HG03575 (cell line): ENCODE measurements at regions not wholly inside any gene's neighbourhood (a gene's known extent, or its start where the extent isn't known, plus 50 kb on each side); places are given as distances from the start of the nearest gene placed in this dataset.

Experiments used
- ATAC-seq: cut with Tn5 transposase; IDR thresholded peaks from one replicate; pipeline ENCODE4 v1.9.1; 2021; ENCODE audit not compliant: unreplicated experiment, insufficient number of reproducible peaks, low FRiP score; ENCODE audit errors: extremely low read depth

DNA sequence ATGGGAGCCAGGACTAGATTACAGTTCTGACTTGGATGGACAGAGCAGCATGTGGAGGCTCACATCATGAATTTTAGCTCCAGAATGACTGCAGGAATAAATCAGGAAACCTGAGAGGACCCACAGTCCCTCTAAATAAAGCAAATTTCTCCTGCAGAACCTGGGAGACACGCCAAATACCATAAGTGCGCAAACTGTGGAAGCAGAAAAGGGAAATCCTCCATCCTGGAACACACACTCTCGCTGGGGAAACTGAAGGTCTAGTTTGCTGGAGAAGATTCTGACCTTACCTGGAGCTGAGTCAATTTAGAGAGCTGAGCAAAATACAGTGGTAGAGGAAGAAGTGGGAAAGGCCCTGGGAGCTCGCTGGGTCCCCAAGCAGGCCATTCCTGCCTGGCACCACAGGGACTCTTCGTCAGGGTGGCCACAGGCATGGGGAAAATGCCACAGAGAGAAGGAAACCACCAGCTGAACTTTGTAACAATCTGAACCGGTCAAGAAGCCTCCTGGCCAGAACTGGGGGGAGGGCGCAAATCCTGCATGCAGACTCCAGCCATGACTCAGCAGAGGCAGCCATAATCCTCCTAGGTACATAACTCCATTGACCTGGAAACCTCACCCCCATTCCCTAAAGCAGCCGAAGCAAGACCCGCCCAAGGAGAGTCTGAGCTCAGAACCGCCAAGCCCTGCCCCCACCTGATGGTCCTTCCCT lies 390.9 kb downstream of the LRRC70 start:
- ATAC-seq, result no peak

DNA sequence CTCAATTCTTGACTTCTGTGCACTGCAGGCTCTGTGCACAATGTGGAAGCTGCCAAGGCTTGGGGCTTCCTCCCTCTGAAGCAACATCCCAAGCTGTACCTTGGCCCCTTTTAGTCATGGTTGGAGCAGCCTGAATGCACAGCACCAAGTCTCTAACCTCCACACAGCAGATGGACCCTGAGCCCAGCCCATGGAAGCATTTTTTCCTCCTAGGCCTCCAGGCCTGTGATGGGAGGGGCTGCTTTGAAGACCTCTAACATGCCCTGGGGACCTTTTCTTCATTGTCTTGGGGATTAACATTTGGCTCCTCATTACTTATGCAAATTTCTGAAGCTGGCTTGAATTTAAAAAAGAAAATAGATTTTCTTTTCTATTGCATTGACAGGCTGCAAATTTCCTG lies 385.8 kb downstream of the LRRC70 start:
- no peak for ATAC-seq

DNA sequence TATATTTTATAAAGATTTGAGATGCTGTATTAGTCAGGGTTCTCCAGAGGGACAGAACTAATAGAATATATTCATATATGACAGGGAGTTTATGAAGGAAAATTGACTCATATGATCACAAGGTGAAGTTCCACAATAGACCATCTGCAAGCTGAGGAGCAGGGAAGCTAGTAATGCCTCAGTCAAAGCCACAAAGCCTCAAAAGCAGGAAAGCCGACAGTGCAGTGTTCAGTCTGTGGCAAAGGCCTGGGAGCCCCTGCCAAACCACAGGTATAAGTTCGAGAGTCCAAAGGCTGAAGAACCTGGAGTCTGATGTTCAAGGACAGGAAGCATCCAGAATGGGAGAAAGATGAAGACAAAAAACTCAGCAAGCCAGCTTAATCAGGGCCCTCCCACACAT lies 382.2 kb downstream of the LRRC70 start:
- ATAC-seq, result no peak

DNA sequence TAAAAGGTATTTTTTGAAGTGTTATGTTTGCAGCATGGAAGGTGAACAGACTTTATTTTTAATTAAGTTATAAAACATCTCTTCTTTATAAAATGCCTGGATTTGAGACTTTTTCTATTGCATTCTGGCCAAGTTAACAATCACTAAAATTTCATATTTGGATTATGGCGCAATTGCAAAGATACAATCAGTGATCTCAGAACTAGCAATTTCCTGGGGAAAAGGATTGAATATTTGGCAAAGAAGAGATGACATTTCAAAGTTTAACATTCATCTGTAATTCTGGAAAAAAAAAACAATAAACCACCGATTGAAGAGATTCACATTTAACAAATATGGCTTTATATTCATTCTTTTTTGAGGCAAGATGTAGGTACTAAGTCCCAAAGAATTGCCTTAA lies 378.0 kb downstream of the LRRC70 start:
- ATAC-seq, result no peak

DNA sequence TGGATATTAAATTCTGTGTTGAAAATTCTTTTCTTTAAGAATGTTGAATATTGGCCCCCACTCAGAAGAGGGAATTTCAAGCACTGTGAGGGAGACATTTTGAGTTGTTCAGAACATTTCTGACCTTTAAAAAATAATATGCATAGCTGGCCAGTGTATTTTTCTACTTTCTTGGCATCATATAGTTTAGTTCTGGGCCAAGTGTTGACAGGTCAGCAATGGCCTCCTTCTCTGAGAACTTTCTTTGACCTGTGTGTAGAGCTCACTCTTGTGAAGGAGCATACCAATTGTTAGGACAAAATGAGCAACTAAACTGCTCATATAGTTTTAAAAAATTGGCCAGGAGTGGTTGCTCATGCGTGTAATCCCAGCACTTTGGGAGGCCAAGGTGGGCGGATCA lies 376.0 kb downstream of the LRRC70 start:
- ATAC-seq, result no peak

DNA sequence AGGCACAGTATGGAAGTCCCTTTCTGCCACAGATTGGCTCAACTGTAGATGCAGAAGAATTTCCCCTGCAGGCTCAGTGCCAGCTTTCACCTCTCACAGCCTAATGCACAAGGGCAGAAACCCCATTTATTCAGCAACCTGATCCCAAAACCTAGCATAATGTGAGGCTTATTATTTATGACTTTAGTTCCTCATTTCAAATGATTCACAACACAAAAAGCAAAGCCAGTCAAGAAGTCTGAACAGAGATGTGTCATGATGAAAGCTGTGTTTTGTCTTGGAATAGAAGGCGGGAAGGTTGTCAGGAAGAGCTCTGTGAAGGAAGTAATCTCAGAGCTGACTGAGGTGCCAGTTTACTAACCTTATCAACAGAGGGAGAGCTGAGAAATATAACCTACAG lies 369.7 kb downstream of the LRRC70 start:
- no peak for ATAC-seq

DNA sequence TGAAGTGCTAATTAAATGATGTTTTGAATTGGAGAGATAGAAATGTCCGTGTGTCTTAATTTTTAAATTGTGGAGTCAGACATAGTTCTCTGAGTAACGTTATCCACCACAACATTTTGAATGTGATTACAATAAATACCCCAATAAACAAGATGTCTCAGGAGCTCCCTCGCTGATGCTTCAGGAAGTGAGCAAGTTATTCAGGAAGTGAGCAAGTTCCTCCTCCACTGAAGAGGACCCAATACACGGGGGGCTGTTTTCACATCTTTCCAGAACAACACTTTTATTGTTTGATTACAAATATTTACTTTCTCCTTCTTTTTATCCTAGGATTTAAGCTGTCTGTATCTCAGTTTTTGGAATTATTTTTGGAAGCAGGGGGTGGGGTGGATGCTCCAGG lies 363.8 kb downstream of the LRRC70 start:
- no peak for ATAC-seq

DNA sequence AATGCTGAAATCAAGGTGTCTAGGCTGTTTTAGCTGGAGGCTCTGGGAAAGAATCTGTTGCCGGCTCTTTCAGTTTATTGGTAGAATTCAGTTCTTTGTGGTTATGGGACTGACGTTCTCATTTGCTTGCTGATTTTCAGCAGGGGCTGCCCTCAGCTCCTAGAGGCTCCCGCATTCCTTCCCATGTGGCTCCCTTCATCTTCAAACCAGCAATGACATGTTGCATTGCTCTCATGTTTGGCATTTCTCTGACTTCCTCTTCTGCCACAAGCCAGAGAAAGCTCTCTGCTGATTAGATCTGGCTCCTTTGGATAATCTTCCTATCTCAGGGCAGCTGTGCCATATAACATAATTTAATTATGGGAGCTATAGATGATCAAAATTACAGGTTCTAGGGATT lies 360.3 kb downstream of the LRRC70 start:
- ATAC-seq, result no peak

DNA sequence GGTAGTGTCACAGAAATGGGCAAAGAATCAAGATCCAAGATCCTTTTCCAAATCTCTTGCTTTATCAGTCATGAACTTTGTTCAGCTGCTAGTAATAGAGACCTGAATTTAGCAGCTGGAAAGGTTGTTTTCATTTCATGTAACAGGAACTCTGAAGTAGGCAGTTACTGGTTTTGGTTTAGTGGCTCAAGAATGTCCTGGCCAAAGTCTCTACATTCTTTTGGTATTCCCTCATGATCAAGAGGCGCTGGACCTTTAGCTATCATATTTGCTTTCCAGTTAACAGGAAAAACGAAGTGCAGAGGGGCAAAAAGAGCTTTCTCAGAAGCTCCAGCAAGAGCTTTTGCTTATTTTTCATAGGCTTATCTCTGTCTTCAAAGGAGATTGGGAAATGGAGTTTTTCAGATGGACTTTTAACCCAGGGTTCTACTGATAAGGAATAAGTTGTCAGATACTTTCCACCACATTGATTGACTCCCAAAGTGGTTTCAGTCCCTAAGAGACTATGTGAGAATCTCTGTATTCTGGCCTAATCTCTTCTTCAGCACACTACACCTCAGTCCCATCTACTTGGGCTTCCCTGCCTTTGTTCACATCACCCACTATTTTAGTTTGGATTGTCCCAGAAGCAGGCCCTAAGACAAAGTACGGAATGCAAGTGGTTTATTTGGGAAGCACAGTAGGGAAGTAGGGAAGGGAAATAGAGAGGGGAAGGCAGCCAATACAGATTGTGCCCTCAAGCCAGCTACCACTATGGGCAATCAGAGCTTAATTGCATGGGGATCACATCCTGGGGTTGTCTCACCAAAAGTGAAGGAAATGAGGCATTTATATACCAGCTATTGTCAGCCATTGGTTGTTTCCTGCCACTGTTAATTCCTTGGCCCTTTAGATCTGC lies 359.3 kb downstream of the LRRC70 start:
- ATAC-seq, result no peak

DNA sequence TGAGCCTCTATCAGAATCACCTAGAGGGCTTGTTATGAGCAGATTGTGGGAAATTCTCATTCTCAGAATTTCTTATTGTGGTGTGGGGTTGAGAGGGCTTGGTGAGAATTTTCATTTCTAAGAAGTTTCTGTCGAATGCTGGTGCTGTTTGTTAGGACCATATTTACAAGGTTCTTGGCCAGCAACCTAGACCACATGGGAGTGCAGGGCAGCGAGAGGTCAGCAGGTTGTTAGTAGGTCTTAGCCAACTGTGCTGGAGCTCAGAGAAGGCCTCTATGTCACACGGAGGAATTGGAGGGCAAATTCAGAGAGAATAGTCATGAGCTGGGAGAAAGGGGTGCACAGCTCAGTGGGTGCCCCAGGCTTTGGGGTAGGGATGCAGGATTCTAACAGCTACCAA lies 357.0 kb downstream of the LRRC70 start:
- ATAC-seq, result no peak

DNA sequence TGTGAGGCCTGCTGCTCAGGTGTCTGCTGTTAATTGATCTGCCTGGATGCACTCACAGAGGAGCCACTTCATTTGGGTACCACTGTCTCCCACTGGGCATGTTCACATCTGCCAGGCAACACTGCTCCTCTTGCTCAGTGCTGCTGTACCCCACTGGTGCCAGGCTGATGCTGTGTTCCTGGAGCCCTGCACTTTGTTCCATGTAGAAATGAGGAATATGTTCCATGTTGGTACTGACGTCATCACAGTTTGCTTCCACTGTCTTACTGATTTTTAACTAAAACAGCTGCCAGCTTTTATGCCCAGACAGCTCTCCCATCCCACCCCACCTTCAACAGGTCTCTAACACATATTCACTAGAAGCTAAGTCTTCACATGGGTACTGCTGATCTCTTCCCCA lies 355.7 kb downstream of the LRRC70 start:
- no peak for ATAC-seq

DNA sequence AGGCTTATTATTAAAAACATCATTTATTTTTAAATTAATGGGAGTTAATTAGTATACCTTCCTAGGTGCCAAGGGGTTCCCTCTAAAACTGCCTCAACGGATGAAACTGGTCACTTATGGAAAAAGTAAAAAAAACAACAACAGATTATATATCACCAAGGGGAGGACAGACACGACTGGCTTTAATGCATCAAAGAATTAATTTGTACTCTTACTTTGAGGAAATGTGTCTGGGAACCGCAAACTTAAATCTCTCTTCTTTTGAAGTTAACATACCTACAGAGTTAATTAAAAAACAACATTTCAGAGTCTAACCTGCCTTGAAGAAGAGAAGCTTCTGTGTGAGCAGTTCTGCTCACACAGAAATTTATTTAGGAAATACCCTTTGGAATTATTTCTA lies 354.6 kb downstream of the LRRC70 start:
- no peak for ATAC-seq

DNA sequence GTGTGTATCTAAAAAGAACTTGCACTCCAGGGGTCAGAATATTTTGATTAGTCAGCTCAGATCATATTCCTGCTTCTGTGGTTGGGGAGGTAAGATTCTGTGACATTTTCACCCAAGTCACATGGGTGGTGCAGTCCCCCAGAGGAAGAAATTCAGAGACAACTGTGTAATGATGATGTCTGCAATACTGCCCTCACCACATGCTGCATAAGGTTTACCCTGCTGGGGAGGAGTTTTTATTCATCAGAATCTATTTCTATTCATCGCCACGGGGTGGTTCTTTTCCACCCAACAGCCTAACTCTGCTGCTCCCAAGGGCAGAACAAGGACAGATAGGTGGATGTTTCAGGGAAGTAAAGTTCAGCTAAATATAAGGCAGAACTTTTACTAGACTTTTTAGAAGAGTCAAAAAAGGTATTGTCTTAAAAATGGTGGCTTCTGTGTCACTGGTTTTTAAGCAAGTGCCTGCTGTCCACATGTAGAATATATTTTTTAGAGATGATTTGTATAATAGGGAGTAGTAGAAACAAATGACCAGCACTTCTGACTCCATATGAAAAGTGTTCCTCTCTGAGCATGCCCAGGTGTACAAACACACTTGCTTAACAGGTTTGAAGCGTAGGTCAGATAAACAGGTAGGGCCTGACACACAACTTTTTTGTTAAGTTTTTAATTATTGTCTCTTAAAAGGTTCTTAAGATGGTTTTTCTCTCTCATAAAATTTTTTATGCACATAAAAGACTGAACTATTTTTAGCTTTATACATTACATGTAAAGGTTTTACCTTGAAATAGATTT lies 352.7 kb downstream of the LRRC70 start:
- ATAC-seq, result no peak

DNA sequence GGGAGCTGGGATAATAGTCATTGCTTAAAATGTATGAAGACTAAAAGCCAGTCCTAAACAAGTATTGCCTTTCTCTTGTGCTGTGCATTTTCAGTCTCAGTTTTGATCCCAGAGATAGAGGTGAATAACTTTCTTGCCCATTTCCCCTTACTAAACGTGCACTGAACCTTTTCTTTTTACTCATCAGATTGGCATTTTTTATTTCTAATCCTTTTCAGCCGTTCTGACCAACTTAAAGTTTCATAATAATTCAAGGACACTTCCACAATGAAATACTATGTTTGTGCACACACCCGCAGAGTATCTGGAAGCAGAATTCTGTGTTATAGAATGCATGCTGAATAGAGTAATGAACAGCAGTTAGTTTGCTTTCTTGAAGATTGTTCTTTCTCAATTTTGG lies 343.6 kb downstream of the LRRC70 start:
- no peak for ATAC-seq

DNA sequence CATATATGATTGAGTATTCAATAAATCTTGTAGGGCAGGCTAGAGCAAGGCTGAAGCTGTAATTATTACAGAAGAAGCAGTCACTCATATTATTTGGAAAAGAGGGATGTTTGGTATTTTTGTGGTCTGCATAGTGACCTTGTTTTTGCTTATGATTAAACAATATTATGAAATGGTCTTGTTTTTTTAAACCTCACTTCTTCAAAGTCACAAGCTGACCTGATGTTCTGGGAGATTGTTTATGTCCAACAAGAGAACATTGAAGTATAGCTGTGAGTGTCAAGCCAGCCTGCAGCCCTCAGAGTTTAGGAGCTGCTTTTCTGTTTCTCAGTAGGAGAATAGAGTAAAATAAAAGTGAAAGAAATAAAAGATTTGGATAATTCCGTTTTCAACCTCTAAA lies 342.2 kb downstream of the LRRC70 start:
- ATAC-seq, result no peak

DNA sequence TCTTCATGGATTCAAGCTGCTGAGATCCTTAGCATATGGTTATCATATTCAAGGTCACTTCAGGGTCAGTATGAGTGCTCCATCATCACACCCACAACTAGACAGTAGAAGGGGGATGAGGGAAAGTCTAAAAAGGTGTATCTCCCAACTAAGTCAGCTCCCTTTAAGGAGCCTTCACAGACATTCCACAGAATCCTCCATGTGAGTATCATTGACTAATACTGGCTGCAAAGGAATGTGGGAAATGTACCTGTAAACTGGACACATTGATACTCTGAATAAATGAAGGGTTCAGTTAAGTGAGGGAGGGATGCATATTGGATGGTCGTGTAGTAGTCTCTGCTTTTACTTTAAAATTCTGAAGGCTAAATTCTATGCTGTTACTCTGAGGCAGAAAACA lies 330.7 kb downstream of the LRRC70 start:
- no peak for ATAC-seq

DNA sequence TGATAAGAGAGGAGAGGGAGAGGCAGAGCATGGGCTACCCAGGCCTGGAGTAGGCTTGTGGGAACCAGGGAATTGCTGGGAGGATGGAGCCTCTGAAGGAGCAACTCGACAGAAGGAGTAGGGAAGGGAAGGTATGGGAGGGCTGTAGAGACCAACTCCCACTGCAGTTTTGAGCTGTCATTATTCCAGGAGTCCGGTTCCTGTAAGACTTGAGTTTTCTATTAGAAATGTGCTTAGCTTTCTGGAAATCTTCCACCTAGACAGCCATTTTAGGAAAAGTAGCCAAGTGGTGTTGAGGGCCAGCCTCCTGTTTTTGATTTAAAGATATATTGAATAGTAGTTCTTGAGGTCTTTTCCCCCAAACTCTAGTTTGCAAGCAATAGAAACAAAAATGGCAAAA lies 323.5 kb downstream of the LRRC70 start:
- no peak for ATAC-seq

DNA sequence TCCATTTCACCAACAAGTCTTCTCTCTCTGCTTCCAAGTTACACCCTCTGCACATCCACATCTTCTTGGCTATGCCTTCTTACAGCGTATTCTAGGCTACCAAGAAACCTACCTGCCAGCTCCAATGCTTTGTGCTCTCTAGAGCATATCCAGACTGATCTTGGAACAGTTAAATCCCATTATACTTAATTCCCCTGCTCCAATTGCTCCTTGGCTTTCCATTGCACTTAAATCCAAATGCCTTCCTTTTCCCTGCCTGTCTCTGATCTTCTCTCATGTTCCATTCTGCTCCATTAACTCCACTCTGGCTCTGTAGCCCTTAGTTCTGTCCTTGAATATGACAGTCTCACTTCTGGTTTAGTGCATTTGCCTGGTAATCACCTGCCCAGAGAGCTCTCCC lies 322.4 kb downstream of the LRRC70 start:
- ATAC-seq, result no peak

DNA sequence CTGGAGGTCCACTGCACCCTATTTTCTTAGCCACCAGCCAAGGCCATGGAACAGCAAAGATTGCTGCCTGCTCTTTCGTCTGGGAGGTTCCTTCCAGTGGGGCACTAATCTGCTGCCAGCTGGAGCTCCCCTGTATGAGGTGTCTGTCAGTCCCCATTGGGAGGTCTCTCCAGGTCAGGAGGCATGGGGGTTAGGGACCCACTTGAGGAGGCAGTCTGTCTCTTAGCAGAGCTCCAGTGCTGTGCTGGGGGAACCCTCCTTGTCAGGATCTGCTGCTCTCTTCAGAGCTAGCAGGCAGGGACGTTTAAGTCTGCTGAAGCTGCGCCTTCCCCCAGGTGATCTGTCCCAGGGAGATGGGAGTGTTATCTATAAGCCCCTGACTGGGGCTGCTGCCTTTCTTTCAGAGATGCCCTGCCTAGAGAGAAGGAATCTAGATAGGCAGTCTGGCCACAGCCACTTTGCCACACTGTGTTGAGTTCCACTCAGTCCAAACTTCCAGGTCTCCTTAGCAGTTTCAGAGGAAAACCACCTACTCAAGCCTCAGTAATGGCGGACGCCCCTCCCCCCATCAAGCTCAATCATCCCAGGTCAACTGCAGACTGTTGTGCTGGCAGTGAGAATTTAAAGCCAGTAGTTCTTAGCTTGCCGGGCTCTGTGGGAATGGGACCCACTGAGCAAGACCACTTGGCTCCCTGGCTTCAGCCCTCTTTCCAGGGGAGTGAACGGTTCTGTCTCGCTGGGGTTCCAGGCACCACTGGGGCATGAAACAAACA lies 317.7 kb downstream of the LRRC70 start:
- no peak for ATAC-seq
